NCI-H2171 treated with DMSO at 0.1 percent for 48 hours (cell line): ENCODE measurements at regions not wholly inside any gene's neighbourhood (a gene's known extent, or its start where the extent isn't known, plus 50 kb on each side); places are given as distances from the start of the nearest gene placed in this dataset.

Source experiments
- DNase-seq: peaks from one replicate; lab custom pipeline; 2025; lab: John Stamatoyannopoulos, UW

DNA sequence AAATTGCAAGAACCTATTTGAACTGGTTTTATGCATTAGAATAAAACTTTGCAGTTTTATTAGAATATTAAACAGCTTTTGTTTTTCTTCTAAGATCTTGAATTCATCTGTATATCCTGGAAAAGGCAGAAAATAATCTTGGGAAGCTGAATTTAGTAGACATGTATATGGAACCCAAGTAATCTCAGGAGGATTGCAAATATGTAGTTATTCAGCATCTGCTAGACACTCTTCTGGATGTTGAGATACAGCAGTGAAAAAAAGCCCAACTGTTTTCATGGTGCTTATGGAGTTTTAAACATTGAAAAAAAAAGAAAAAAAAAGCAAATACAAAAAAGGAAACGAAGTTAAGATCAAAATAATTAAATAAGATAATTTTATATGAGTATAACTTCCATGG lies 922.2 kb upstream of the SEMA6A start:
- peak; percentile 8 for DNase-seq

DNA sequence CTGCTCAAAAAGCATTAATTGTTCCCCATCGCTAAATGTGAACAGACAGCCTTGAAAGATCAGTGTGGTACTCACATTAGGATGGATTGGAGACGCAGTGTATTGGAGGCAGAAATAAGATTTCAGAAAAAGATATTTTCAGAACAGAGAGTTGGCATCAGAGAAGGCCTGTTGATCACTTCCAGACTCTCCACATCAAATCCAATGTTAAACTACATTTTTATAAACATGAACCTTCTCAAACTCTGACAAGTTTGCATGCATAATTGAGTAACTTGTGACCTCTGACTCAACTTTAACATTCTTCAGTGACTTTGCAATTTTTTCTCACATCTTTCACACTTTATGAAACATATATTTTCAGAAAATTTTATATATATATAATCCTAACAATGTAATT lies 919.6 kb upstream of the SEMA6A start:
- no peak for DNase-seq

DNA sequence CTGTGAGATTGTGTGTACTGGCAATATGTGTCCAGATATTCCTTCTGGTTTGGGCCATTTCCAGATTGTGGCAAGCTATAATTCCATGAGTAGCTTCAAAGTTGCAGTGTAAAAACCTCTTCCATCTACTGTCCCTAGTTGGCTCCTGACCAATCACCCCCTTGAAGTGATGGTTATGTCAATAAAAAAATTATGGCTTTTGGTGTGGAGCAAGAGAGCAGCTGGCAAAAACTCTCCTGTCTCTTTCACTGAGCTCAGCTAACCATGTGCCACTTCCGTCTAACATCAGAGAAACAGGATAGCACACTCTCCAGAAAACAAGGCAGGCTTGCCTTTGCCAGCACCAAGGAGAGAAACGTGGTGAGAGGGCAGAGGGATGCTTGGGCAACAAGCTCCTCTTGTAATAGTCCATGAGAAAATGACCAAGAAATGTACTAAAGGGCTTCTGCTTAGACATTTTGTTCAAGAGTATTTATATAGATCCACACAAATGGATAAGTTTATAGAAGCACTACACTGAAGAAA lies 914.4 kb upstream of the SEMA6A start:
- peak; percentile 83 for DNase-seq

DNA sequence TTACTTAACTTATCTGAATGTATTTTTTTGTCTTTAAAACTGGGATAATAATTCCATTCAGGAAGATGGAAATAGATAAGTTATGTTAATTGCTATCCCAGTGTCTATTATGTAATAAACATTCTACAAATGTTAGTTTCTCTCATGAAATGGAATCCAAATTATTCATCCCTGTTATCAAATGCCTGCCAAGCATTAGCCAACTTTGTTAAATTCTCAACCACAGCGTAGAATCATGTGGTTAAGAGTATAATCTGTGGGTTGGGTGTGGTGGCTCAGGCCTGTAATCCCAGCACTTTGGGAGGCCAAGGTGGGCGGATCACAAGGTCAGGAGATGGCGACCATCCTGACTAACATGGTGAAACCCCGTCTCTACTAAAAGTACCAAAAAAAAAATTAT lies 912.9 kb upstream of the SEMA6A start:
- no peak for DNase-seq

DNA sequence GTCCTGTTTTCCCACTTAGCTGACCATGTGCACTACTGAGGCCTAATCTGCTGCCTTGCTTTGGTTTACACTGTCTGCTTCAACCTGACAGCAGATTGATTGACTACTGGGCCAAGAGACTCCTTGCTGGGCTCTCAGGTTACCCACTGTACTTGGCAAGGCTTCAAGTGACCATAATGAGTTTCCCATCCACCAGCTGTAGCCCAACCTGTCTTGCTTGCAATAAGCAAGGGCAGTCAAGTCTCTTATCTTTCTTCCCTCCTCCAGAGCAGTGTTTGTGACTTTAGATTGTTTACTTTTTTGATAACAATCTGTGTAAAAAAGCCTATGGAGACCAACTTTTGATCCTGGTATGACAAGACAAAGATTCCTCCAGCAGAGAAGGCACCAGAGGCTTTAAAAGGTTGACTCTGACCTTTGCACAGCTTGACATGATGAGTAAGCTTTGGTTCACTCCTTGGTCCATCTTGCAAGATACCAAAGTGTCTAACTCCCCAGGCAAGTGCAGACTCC lies 912.3 kb upstream of the SEMA6A start:
- peak; percentile 91 for DNase-seq

DNA sequence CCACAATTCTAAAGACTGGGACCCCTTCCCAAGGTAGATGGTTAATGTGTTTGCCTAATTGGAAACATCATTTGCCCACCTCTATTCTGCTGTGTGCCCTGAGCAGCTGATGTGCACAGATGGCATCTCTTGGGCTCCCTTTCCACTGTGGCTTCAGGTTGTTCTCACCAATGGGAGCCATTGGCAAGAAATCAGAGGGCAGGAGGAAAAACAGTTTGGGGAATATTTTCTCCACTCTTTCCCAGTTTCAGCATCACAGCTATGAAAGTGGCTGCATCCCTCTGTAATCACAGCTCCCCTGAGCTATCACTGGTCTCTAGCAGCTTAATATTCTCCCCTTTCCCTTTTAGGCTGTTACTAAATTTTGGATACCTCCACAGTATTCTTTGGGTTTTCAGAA lies 911.6 kb upstream of the SEMA6A start:
- peak; percentile 74 for DNase-seq

DNA sequence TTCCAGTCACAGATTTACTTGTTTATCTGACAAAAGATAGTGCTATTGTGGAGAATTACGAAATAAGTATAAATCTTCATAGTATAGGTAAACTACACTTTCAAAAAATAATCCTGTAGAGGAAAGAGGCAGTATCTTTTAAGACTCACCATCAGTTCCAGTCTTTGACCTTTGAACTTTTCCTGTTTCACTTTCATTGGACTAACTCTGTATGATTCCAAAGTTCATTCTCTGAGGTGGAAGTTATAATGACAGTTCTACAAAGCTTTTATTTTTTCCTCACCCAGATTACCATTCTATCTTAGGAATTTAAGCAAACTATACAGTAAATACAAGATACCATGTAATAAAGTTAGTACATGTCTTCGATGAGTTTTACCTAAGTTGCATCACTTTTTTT lies 901.3 kb upstream of the SEMA6A start:
- DNase-seq: no peak

DNA sequence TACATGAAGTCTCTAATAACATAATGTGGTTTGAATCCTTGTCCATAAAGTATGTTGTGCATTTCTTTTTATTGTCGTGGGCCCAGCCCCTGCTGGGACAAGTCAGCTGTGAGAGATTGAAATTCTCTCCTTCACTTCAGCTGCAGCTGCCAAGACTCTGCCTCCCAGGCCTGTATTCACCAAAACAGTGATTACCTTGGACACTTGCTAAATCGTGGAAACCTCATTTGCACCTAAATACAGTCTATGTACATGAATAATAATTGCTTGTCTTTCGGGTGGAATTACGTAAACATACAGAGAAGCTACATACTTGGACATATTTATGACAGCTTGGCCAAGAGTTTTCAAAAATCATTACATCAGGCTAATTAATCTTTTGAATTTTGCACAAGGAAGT lies 898.5 kb upstream of the SEMA6A start:
- DNase-seq: peak; percentile 60

DNA sequence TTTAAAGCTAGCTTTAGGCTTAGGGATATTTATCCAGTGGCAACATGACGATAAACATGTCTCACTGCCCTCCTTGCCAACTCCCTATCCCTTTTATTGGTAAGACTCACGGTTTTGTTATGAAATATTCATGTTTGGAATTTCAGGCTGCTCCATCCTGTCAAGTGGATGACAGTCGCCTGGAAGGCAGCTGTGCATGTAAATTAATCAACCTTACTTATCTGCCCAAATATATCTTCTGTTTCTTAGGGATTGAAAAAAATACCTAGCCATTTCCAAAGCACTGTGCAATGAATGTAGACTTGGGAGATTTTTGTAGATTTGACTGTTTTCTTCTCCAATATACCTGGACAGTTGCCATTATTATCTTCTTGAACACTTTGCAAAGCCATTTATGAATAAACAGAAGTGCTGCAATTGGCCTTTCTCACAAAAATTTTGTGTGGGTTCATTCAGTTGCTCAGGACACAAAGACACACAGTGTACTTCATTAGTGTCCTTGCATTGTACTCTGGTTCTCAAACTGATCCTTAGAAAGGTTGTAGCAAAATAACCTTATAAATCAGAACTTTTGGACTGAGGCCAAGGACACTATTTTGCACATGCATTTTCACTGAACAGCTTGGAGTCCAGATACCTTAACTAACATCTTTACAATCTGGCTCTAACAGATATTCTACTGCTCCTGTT lies 889.4 kb upstream of the SEMA6A start:
- DNase-seq: peak; percentile 66

DNA sequence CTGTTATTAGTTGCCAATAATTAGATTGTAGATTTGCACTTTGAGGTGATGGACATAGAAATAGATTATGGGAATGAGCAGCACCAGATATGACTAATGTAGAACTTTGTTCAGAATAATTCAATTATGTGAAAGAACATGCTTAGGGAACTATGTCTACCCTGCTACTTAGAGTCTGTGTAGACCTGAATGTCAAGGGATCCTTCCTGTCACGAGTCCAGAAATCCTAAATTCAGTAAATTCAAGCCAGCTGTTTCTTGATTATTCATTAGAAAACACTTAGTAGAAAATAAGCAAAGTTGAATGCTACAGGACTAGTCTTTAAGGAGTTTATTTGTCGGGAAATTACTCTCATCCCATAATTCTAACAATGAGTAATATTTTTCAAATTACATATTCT lies 887.3 kb upstream of the SEMA6A start:
- no peak for DNase-seq

DNA sequence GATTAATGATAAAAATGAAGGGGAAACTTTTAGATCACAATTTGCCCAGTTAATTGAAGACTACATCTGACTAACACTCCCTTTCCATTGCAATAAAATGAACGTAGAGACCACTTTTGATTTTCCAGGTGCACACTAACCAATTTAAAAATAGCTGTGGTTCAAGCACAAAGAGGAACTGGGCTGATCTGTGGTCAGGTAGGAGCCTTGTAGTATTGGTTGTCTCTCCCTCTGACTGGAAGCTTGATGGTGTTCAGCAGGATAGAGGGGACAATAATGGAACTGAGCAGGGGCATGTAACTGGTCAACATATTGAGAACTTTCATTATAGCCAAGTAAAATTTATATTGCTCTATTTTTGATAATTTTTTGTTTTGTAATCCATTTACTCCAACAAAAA lies 886.8 kb upstream of the SEMA6A start:
- DNase-seq: no peak

DNA sequence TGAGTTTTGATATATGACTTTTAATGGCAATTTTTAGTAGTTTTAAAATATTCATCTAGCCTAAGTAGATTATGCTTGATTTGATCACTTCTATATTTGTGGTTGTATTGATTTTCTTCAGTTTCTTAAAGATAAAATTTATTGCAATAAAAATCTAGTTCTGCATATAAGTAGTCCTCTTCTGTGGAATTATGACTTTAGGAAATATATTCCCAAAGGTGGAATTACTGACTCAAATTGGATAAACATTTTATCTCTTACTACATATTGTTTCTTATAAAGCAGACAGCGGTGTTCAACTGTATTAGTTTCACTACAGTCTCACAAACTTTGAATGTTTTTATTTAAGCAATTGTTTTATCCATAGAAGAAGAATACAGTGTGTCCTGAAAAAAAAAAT lies 883.0 kb upstream of the SEMA6A start:
- DNase-seq: no peak

DNA sequence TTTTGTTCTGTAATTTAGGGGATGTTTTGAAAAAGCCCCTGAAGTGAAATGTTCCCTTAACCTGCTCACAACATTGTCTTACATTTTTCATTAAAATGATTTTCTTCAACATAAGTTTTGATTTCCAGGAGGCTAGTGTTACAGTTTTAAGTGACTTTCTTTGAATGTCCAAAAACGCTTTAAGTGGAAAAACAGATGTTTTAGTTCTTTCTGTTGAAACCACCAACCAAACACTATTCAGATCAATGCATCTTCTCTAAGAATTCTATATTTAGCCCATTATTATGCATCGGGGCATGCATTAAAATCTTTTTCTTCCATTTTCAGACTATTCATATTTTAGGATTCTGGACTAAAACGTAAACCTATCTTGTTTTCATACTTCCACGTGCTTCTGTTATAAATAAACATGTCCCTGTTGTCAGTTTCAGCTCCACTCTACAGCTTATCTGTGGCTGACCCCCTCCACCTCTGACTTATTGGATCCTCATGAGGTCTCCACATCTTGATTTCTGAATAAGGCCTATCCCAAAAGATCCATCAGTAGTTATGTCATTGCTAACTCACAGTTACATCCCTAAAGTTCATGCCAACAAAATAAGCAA lies 882.3 kb upstream of the SEMA6A start:
- DNase-seq: no peak

DNA sequence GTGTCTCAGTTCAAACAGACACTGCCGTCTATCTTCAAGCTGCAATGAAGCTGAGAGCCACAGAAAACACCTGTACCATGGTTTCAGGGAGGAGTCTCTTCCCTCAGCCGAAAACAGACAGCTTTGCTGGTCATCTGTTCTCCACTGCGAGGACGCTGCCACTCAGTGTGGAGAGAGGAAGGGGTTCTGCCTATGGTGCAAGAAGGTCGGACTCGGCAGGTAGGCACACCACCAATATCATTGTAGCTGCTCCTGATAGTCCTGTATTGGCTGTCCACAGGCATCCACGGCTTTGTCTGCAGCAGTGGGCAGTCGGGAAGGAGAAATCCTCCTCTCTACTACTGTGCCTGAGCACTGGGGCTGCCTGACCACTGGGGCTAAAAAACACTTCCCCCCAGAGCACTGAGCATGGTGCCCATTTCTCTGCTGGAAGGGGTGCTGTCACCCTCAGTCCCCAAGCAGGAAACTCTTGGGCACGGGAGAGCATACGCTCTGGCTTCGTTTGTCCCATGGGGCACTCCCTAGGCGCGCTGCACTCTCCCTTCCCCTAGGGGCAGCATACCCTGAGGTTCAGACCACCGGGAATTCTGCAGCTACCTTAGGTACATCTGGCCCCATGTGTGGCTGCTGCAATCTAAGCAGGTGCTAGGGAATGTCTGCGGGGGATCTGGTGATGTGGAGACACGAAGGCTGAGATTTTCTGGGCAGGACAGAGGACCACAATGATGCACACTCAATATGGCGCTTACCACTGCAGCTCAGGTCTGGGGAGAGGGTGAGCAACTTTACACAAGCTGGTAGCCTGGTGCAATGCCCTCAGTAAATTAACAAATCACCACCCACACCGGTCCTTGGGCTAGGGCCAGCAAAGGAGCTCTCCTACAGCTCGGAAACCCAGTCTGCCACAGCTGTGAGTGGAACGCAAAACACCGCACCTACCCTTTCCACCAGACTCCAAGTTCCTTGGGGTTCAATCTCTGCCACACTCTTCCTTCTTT lies 880.9 kb upstream of the SEMA6A start:
- DNase-seq: no peak

DNA sequence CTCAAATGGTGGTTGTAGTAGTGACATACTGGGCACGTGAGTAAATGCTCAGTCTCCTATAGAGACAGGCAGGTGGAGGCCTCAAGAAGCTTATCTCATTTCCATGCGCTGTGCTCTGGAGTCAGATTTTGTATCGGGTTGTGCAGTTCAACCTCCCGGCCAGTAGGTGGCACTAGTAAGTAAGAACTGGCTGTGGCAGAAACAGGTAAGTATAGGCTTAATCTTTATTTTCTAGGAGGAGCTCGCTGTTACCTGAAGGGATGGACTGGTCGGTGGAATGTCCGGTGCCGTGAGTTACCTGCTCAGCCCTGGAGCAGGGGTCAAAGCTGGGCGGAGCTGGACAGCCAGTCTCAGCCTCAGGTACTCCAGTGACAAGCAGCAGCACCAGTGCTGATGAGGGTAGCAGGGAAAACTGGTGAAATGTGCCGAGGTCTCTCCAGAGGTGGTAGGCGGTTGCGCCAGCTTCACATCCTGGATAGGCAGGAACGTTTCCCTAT lies 880.1 kb upstream of the SEMA6A start:
- peak; percentile 2 for DNase-seq

DNA sequence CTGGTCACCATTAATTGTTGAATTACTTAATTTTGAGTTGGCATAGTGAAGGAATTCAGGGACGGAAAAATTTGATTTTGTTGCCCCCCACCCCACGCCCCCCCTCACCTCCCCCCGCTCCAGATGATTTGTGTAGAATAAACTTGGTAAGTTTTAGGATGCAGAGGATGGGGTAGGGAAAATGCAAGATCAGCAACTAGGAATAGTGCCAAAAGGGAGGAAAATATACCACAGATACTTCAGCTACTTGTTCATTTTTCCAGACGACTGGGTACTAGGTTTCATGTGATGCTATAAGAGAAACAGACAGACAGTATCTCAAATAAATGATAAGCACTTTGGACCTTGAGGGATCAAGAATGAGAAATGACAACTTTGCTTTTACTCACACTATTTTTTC lies 862.2 kb upstream of the SEMA6A start:
- no peak for DNase-seq

DNA sequence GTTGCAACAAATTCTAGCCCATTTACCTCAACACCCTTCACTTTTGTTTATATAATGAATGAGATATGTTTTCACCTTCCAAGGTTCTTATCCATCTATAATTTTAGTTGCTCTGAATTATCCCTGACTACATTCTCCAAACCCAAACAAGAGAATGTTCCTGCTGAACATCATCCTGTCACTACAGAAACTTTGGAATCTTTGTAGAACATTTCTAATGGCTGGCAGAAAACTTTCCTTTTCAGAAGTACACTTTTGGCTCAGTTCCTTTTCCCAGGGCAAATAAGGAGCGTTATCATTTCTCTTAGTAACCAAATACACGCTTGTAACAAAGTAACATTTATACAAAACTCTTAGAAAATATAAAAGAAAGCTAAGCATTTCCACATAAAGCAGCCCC lies 860.6 kb upstream of the SEMA6A start:
- no peak for DNase-seq

DNA sequence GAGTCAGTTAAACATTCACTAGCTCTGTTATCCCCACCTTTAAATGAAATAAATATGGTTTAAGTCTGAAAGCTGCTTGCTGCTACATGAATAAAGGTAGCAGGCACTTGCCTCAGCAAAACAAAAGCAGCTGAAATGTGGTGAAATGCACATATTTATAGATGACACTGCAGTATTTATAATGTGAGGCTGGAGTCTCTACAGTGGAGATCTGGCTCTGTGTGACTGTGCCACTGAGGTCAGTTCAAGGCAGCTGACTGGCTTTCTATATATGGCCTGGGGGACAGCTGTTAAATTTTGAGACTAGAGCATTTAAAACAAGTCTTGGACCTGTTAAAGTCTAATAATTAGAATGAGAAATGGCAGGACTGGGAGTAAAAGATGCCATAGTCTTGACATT lies 859.6 kb upstream of the SEMA6A start:
- no peak for DNase-seq

DNA sequence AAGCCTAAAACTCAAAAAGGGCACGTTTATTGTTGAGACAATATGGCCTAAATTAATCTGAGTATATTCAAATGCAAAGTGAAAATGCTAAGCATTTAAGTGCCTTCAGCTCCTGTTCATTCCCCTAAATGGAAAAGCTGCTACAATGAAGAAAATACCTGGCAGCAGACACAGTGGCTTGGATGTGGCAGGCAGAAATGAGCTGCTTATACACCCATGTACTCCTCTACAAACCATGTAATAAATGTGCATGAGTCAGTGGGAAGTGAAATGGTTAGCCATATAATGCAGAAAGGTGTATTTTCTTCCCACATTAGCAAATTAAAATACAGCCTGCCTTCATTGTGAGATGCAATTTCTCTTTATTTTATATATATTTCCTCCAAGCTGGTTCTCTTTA lies 859.2 kb upstream of the SEMA6A start:
- DNase-seq: no peak

DNA sequence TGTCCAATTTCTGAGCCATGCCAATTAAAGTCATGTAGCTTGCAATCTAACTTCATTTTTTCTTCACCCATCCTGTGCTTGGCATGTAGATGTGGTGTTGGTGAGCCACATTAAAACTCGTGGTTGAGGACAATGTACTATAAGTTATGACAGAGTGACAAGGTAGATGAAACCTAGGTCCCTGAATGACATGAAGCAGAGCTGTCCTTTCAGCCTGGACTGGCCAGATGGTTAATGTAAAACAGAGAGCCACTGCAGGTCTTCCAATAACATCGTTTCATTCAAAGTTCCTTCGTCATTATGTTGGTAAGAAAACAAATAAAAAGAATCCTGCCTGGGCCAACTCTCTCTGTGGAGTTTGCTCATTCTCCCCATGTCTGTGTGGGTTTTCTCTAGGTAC lies 856.5 kb upstream of the SEMA6A start:
- DNase-seq: no peak

DNA sequence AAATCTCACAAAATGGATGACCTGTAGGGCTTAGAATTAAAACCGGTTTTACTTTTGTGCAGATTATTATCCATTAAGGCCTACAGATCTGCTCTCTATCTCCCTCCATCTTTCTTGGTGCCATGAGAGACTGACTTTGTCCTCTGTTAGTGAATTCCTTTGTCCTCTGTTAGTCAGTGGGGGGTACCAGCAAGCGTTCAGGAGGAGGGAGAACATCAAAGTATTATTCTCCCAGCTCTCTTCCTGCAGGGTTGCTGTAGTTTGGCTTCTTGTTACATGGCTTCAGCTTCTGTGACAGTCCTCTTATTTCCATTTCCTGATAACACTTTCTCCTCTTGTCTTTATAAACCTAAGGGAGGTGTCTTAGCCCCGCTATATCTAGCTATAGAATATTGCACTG lies 850.5 kb upstream of the SEMA6A start:
- DNase-seq: no peak

DNA sequence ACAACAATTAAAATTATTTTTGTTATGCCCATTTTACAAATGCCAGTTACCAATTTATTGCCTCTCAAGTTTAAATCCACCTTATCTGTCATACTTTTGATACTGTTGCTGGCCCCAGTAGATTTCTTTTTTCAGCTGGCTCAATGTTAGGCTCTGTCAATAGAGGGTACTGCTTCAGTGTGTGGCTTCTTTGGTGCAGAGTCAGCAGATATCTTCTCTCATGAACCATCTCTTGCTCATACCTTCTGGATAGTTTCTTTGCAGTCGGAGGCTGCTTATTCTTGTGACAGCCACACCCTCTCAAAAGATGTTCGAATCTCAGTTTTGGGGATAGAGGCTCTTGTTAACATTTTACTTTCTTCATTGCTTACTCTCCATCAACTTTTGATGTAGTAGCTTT lies 849.9 kb upstream of the SEMA6A start:
- no peak for DNase-seq
